ENCODE measurements at regions not wholly inside any gene's neighbourhood (a gene's known extent, or its start where the extent isn't known, plus 50 kb on each side); places are given as distances from the start of the nearest gene placed in this dataset.

GRCh38 chr20:11588875-11589274 is 328.8 kb upstream of the BTBD3 start:
- no peak overlapping the region for H3K23ac ChIP-seq (ENCODE audit: low read depth, low read length)
- H4K5ac ChIP-seq (ENCODE audit: low read depth, low read length), result no peak overlapping the region
- no peak overlapping the region for H2BK120ac ChIP-seq (ENCODE audit: low read depth, low read length)
- ChIA-PET POLR2A (ENCODE audit: unreplicated experiment) (no interaction called here), CTCF (interaction anchor here (0.6 to 0.7 kb wide), 2 partner anchors 46 to 1686 kb away, joined by 4 to 5 read pairs; no protein-coding TSS in a partner anchor)
- H3K4ac ChIP-seq (ENCODE audit: low read depth, low read length), result no peak overlapping the region
- no peak for DNase-seq
- intact Hi-C loops (cut with micrococcal nuclease) (loop anchor here (10.0 kb wide), 1 partner anchor 616 kb away; no protein-coding TSS in a partner anchor), dilution Hi-C loops (cut with HindIII; ENCODE audit: low sequenced_read_pairs, unreplicated experiment) (no loop called here), in situ Hi-C loops (cut with MboI; ENCODE audit: low sequenced_read_pairs) (no loop called here)
- no peak overlapping the region for H3K14ac ChIP-seq (replicated peaks; ENCODE audit: low read depth, low read length)
- no peak overlapping the region for H2AK5ac ChIP-seq (ENCODE audit: low read depth, low read length)
- no peak overlapping the region for H3K4me2 ChIP-seq (ENCODE audit: low read depth, low read length)
- H3K9me1 ChIP-seq (ENCODE audit: insufficient read depth, low read length), result no peaks in the 10 kb centered on the region
- H2BK20ac ChIP-seq (ENCODE audit: low read depth, low read length), result no peak overlapping the region
- no peak overlapping the region for H4K8ac ChIP-seq (ENCODE audit: low read depth in 2 of 2, low read length in 2 of 2)
- H3K79me1 ChIP-seq (ENCODE audit: low read depth in 1 of 2, low read length in 2 of 2), result no peaks in the 10 kb centered on the region
- H3K9me3 ChIP-seq (ENCODE audit: control insufficient read depth, insufficient read depth, low read length), result no peaks in the 10 kb centered on the region
- H3K18ac ChIP-seq (ENCODE audit: low read depth, low read length), result no peak overlapping the region
- no peak overlapping the region for H2AK9ac ChIP-seq (replicated peaks; ENCODE audit: low read depth, low read length, poor library complexity)
- no peaks in the 10 kb centered on the region for H4K20me1 ChIP-seq (ENCODE audit: insufficient read depth, low read length)
- no peak overlapping the region for H3K4me3 ChIP-seq (ENCODE audit: insufficient read depth, low read depth, low read length)
- ATAC-seq (ENCODE audit: low read depth), result no peak
- H2BK5ac ChIP-seq (ENCODE audit: low read depth, low read length, poor library complexity, severe bottlenecking), result no peak overlapping the region
- WGBS, 2 experiments (ENCODE audit: extremely low coverage in 2 of 2, insufficient read length in 1 of 2), result no CpG with 5 or more reads among the region's 4 CpGs
- no peak overlapping the region for H3K27ac ChIP-seq (ENCODE audit: insufficient read depth, low read length)
- no peaks in the 10 kb centered on the region for H3K36me3 ChIP-seq (ENCODE audit: control insufficient read depth, insufficient read depth, low read length)
- TF ChIP-seq CHD1 (IDR thresholded peaks at IDR 0.05; ENCODE audit: low read depth, low read length) (no peak), MAFK (IDR thresholded peaks at IDR 0.05; ENCODE audit: low read depth, low read length) (no peak), CTCF (conservative IDR thresholded peaks at IDR 0.05; ENCODE audit: low read depth, low read length) (no peak), RAD21 (IDR thresholded peaks at IDR 0.05; ENCODE audit: low read length) (no peak), CEBPB (IDR thresholded peaks at IDR 0.05; ENCODE audit: low read depth, low read length) (no peak), MAZ (IDR thresholded peaks at IDR 0.05; ENCODE audit: borderline replicate concordance, low read depth, low read length) (no peak), BHLHE40 (IDR thresholded peaks at IDR 0.05; ENCODE audit: low read depth, low read length) (no peak), SMC3 (IDR thresholded peaks at IDR 0.05; ENCODE audit: low read depth, low read length) (no peak), NFE2L2 (IDR thresholded peaks at IDR 0.05; ENCODE audit: low read depth, low read length) (no peak), RCOR1 (IDR thresholded peaks at IDR 0.05; ENCODE audit: insufficient replicate concordance, low read length) (no peak), ELK1 (IDR thresholded peaks at IDR 0.05; ENCODE audit: borderline replicate concordance, low read depth, low read length) (no peak), MXI1 (IDR thresholded peaks at IDR 0.05; ENCODE audit: borderline replicate concordance, low read depth, low read length) (no peak), FOS (IDR thresholded peaks at IDR 0.05; ENCODE audit: low read depth, low read length) (no peak), RFX5 (IDR thresholded peaks at IDR 0.05; ENCODE audit: low read depth, low read length) (no peak), POLR2A (IDR thresholded peaks at IDR 0.05; ENCODE audit: low read depth, low read length) (no peak)
- TF ChIP-seq, protein P1, sequence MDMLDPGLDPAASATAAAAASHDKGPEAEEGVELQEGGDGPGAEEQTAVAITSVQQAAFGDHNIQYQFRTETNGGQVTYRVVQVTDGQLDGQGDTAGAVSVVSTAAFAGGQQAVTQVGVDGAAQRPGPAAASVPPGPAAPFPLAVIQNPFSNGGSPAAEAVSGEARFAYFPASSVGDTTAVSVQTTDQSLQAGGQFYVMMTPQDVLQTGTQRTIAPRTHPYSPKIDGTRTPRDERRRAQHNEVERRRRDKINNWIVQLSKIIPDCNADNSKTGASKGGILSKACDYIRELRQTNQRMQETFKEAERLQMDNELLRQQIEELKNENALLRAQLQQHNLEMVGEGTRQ (IDR thresholded peaks at IDR 0.05; ENCODE audit: low read depth, low read length), result no peak
- H2AFZ ChIP-seq (replicated peaks; ENCODE audit: low read length, poor library complexity), result no peak overlapping the region
- no peaks in the 10 kb centered on the region for H3K27me3 ChIP-seq (ENCODE audit: control insufficient read depth, insufficient read depth, low read length)
- BruUV-seq (replicated peaks), result no TSS peak
- no peak overlapping the region for H3K56ac ChIP-seq (ENCODE audit: extremely low read depth, insufficient read depth, low read length)
- H3K9ac ChIP-seq (ENCODE audit: low read depth, low read length), result no peak overlapping the region
- no peaks in the 10 kb centered on the region for H3K4me1 ChIP-seq (ENCODE audit: control insufficient read depth, insufficient read depth, low read length)
- H4K91ac ChIP-seq (ENCODE audit: insufficient read depth, low read depth, low read length), result no peak overlapping the region
- no peak overlapping the region for H2BK15ac ChIP-seq (ENCODE audit: low read depth, low read length)
